Mucosa of descending colon (tissue), 3 donors: ENCODE measurements at regions not wholly inside any gene's neighbourhood (a gene's known extent, or its start where the extent isn't known, plus 50 kb on each side); places are given as distances from the start of the nearest gene placed in this dataset.

Experiments used
- ATAC-seq: fragments of 200-7000 bp; cut with Tn5 transposase; one replicate; pipeline ENCODE4 v1.9.1; 2020; ENCODE audit warnings: mild to moderate bottlenecking, moderate library complexity
- DNase-seq, 3 donors: peaks; one replicate each; pipeline ENCODE4 v3.0.0-alpha.2; 2020
- H3K36me3 ChIP-seq: fragments of 200-600 bp; one replicate; pipeline ENCODE4 v1.8.0; 2021; ENCODE audit warnings: low read depth, mild to moderate bottlenecking
- H3K4me1 ChIP-seq: fragments of 200-600 bp; one replicate; pipeline ENCODE4 v1.8.0; 2021; ENCODE audit warnings: low read depth, mild to moderate bottlenecking
- H3K4me3 ChIP-seq: fragments of 200-600 bp; one replicate; pipeline ENCODE4 v1.8.0; 2021; ENCODE audit warnings: mild to moderate bottlenecking
- H3K9me3 ChIP-seq: fragments of 200-600 bp; one replicate; pipeline ENCODE4 v1.8.0; 2021; ENCODE audit warnings: mild to moderate bottlenecking
- CTCF ChIP-seq: fragments of 200-600 bp; IDR thresholded peaks from one replicate; pipeline ENCODE4 v1.8.0; 2022; ENCODE audit warnings: antibody characterized with exemption, mild to moderate bottlenecking
- intact Hi-C, 2 donors: fragments of 100-400 bp; cut with DNase I in 1 of 2; cut with micrococcal nuclease in 1 of 2; formaldehyde crosslinking; loops; one replicate each; pipeline versions ENCODE4 v1.11.0 to v1.11.1; 2022; cut with DNase I, micrococcal nuclease
- donor health status: DM: no; HTN: no; CAD: no; lungs with moderate emphysema.
- donor health status: DM: no; HTN: no; CAD: no.
- donor health status: DM: no; HTN: yes; CAD: no.

DNA sequence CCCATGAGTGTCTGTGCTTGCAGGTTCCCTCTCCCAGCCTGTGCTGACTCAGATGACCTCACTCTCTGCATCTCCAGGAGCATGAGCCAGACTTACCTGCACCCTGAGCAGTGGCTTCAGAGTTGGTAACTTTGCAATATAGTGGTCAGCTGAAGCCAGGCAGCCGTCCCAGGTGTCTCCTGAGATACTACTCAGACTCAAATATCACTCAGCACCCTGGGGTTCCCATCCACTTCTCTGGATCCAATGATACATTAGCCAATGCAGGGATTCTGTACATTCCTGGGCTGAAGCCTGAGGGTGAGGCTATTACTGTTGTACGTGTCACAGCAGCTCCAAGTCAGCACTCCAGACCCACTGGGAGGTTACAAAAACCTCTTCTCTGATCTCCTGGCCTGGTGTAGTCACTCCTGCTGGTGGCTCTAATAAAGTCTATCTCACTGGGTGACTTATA, 87.8 kb upstream of the TOP3B start:
- intact Hi-C loops: no loop called here
- no peaks in the 10 kb centered on the region for H3K36me3 ChIP-seq
- H3K9me3 ChIP-seq: no peaks in the 10 kb centered on the region
- H3K4me1 ChIP-seq: no peaks in the 10 kb centered on the region
- no peak for TF ChIP-seq CTCF
- no peak overlapping the region for H3K4me3 ChIP-seq
- DNase-seq: no peak
- no peak for ATAC-seq

DNA sequence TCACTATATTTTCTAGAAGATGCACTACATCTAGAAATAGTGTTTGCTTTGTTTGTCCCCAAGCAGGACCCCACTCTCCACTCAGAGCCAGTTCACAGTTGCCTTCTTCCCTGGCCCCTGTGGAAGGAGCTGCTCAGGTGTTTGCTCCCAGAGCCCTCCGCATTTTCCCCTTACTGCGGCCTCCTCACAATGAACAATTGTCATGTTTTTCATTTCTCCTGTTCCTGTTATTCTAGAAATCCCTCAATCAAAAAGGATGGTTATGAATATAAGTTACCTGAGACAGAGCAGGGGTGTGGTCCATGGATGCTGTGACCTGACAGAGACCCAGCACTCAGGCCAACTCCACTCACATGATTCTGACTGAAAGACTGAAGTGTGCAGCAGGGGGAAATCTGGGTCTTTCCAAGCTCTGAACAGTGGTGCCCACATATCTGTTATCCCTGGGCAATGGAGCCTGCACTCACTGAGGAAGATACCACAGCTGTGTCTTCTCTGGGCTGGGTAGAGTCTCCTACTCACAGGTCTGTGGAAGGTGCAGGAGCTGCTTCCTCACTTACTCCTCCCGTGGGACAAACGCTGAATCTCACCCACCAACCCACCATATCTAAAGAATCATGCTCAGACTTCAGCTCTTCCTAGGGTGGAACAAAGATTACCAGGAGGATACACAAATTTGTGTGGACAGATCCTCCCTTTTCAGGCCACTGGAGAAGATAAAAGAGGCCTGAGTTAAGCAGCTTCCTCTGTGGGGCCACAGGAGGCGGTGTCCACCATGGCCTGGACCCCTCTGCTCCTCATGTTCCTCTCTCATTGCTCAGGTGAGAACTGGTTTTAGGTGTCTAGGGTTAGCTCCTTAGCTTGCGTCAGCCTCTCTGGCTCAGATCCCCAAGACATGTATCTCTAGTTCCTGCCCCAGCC, 87.1 kb upstream of the TOP3B start:
- DNase-seq: no peak
- Histone ChIP-seq H3K4me1 (no peaks in the 10 kb centered on the region), H3K36me3 (no peaks in the 10 kb centered on the region), H3K9me3 (no peaks in the 10 kb centered on the region), H3K4me3 (no peak overlapping the region)
- intact Hi-C loops: no loop called here
- ATAC-seq: no peak
- no peak for TF ChIP-seq CTCF

DNA sequence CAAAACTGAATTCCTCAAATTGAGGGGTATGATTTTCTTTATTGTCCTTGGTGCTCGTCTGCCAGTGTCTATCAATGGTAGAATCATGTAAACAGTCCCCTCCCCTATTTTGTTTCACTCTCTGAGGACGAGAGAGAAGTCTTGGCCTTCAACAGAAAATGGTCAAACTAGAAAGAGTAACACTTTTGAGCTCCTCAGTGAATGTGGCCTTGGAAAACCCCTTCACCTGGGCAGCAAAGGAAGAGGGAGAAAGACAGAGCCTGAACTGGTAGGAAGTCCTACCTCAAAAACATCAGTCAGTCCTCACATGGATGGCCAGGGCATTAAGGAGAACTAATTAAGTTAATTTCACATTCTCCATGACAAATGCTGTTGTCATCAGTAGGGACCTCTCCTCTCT, 86.1 kb upstream of the TOP3B start:
- TF ChIP-seq CTCF: no peak
- DNase-seq: no peak
- no peak overlapping the region for H3K4me3 ChIP-seq
- no peak for ATAC-seq
- no peaks in the 10 kb centered on the region for H3K36me3 ChIP-seq
- no peaks in the 10 kb centered on the region for H3K4me1 ChIP-seq
- intact Hi-C loops: no loop called here
- H3K9me3 ChIP-seq: no peaks in the 10 kb centered on the region

DNA sequence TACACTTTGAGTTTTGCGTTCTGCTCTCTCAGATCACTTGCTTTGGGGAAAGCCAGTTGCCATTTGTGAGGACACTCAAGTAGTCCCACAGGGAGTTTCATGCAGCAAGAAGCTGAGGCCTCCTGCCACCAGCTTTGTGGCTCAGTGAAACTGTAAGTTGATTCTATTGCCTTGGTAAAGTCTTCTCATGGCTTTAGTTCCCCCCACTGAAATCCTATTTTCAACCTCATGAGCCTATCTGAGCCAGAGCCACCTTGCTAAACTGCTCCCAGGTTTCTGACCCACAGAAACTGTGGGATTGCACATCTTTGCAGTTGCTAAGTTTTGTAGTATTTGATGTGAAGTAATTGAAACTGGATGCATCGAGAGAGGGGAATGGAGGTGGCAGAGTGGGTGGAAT, 85.4 kb upstream of the TOP3B start:
- TF ChIP-seq CTCF: no peak
- no peaks in the 10 kb centered on the region for H3K36me3 ChIP-seq
- intact Hi-C loops: no loop called here
- H3K9me3 ChIP-seq: no peaks in the 10 kb centered on the region
- H3K4me1 ChIP-seq: no peaks in the 10 kb centered on the region
- ATAC-seq (no peak), DNase-seq (no peak)
- H3K4me3 ChIP-seq: no peak overlapping the region

DNA sequence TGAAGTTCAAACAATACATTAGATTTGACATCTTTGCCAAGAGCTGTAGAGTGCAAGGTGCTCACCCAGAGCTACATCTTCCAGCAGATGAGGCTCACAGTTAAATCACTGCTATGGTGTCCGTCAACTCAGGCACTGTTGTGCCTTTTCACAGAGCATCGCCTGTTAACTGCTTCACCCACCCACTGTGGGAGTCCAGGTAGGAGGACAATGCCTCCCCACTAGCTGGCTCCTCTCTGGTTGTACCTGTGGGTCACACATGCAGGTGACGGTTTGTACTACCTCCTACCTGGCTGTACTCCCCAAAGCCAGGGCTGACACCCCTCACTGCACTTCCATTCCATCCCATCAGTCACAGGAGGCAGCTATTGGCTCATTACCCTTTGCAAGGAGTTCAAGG, 84.6 kb upstream of the TOP3B start:
- H3K4me3 ChIP-seq: no peak overlapping the region
- intact Hi-C loops: no loop called here
- no peaks in the 10 kb centered on the region for H3K36me3 ChIP-seq
- DNase-seq (no peak), ATAC-seq (no peak)
- TF ChIP-seq CTCF: no peak
- no peaks in the 10 kb centered on the region for H3K4me1 ChIP-seq
- H3K9me3 ChIP-seq: no peaks in the 10 kb centered on the region
